ENCODE measurements at regions not wholly inside any gene's neighbourhood (a gene's known extent, or its start where the extent isn't known, plus 50 kb on each side); places are given as distances from the start of the nearest gene placed in this dataset.

- Histone ChIP-seq H3K4me3 (ENCODE audit: low read depth, low read length) (no peak overlapping the region), H3K27me3 (ENCODE audit: insufficient read depth, low read length) (no peaks in the 10 kb centered on the region), H2AFZ (ENCODE audit: low read length, unreplicated experiment) (no peak overlapping the region), H3K4me1 (ENCODE audit: control insufficient read depth, insufficient read depth, low read length, unreplicated experiment) (no peaks in the 10 kb centered on the region), H3K79me2 (ENCODE audit: control insufficient read depth, insufficient read depth, low read length, unreplicated experiment) (no peaks in the 10 kb centered on the region), H3K36me3 (ENCODE audit: insufficient read depth, low read length) (no peaks in the 10 kb centered on the region), H3K27ac (ENCODE audit: low read depth, low read length) (no peak overlapping the region)
These were observed 1000.9 kb downstream of the CDH18 start for GRCh38 chr5:18987101-18987500.

DNA sequence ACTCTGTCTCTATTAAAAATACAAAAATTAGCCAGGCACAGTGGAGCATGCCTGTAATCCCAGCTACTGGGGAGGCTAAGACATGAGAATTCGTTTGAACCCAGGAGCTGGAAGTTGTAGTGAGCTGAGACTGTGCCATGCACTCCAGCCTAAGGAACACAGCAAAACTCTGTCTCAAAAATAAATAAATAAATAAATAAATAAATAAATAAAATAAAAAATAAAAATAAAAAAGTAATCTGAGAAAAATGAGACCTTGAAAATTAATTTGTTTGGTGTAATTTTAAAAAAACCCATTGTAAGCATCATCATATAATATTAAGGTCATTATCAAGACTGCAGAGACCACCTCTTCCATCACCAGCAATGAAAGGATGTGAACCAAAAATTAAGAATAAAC, 997.1 kb downstream of the CDH18 start:
- no peak overlapping the region for H3K4me3 ChIP-seq (ENCODE audit: low read depth, low read length)
- H3K27ac ChIP-seq (ENCODE audit: low read depth, low read length): no peak overlapping the region
- no peaks in the 10 kb centered on the region for H3K4me1 ChIP-seq (ENCODE audit: control insufficient read depth, insufficient read depth, low read length, unreplicated experiment)
- no peaks in the 10 kb centered on the region for H3K36me3 ChIP-seq (ENCODE audit: insufficient read depth, low read length)
- no peaks in the 10 kb centered on the region for H3K79me2 ChIP-seq (ENCODE audit: control insufficient read depth, insufficient read depth, low read length, unreplicated experiment)
- H2AFZ ChIP-seq (ENCODE audit: low read length, unreplicated experiment): no peak overlapping the region
- no peaks in the 10 kb centered on the region for H3K27me3 ChIP-seq (ENCODE audit: insufficient read depth, low read length)

- Histone ChIP-seq H3K79me2 (ENCODE audit: control insufficient read depth, insufficient read depth, low read length, unreplicated experiment) (no peaks in the 10 kb centered on the region), H3K4me1 (ENCODE audit: control insufficient read depth, insufficient read depth, low read length, unreplicated experiment) (no peaks in the 10 kb centered on the region), H3K27ac (ENCODE audit: low read depth, low read length) (no peak overlapping the region), H3K4me3 (ENCODE audit: low read depth, low read length) (no peak overlapping the region), H2AFZ (ENCODE audit: low read length, unreplicated experiment) (no peak overlapping the region), H3K27me3 (ENCODE audit: insufficient read depth, low read length) (no peaks in the 10 kb centered on the region), H3K36me3 (ENCODE audit: insufficient read depth, low read length) (no peaks in the 10 kb centered on the region)
These were observed 995.7 kb downstream of the CDH18 start for GRCh38 chr5:18992264-18992663.

GRCh38 chr5:18999478-18999877, 988.5 kb downstream of the CDH18 start:
- no peak overlapping the region for H2AFZ ChIP-seq (ENCODE audit: low read length, unreplicated experiment)
- no peaks in the 10 kb centered on the region for H3K27me3 ChIP-seq (ENCODE audit: insufficient read depth, low read length)
- no peaks in the 10 kb centered on the region for H3K36me3 ChIP-seq (ENCODE audit: insufficient read depth, low read length)
- H3K4me1 ChIP-seq (ENCODE audit: control insufficient read depth, insufficient read depth, low read length, unreplicated experiment): no peaks in the 10 kb centered on the region
- no peak overlapping the region for H3K27ac ChIP-seq (ENCODE audit: low read depth, low read length)
- H3K79me2 ChIP-seq (ENCODE audit: control insufficient read depth, insufficient read depth, low read length, unreplicated experiment): no peaks in the 10 kb centered on the region
- H3K4me3 ChIP-seq (ENCODE audit: low read depth, low read length): no peak overlapping the region

- Histone ChIP-seq H3K79me2 (ENCODE audit: control insufficient read depth, insufficient read depth, low read length, unreplicated experiment) (no peaks in the 10 kb centered on the region), H2AFZ (ENCODE audit: low read length, unreplicated experiment) (no peak overlapping the region), H3K4me3 (ENCODE audit: low read depth, low read length) (no peak overlapping the region), H3K4me1 (ENCODE audit: control insufficient read depth, insufficient read depth, low read length, unreplicated experiment) (no peaks in the 10 kb centered on the region), H3K27ac (ENCODE audit: low read depth, low read length) (no peak overlapping the region), H3K36me3 (ENCODE audit: insufficient read depth, low read length) (no peaks in the 10 kb centered on the region), H3K27me3 (ENCODE audit: insufficient read depth, low read length) (no peaks in the 10 kb centered on the region)
These were observed 986.9 kb downstream of the CDH18 start for GRCh38 chr5:19001054-19001453.

- H3K4me3 ChIP-seq (ENCODE audit: low read depth, low read length): no peak overlapping the region
- H3K27me3 ChIP-seq (ENCODE audit: insufficient read depth, low read length): no peaks in the 10 kb centered on the region
- H2AFZ ChIP-seq (ENCODE audit: low read length, unreplicated experiment): no peak overlapping the region
- no peaks in the 10 kb centered on the region for H3K36me3 ChIP-seq (ENCODE audit: insufficient read depth, low read length)
- H3K27ac ChIP-seq (ENCODE audit: low read depth, low read length): no peak overlapping the region
- H3K4me1 ChIP-seq (ENCODE audit: control insufficient read depth, insufficient read depth, low read length, unreplicated experiment): no peaks in the 10 kb centered on the region
- H3K79me2 ChIP-seq (ENCODE audit: control insufficient read depth, insufficient read depth, low read length, unreplicated experiment): no peaks in the 10 kb centered on the region
These were observed 986.5 kb downstream of the CDH18 start for GRCh38 chr5:19001539-19001938.

- H3K27ac ChIP-seq (ENCODE audit: low read depth, low read length): no peak overlapping the region
- no peak overlapping the region for H3K4me3 ChIP-seq (ENCODE audit: low read depth, low read length)
- H2AFZ ChIP-seq (ENCODE audit: low read length, unreplicated experiment): no peak overlapping the region
- H3K36me3 ChIP-seq (ENCODE audit: insufficient read depth, low read length): no peaks in the 10 kb centered on the region
- H3K4me1 ChIP-seq (ENCODE audit: control insufficient read depth, insufficient read depth, low read length, unreplicated experiment): no peaks in the 10 kb centered on the region
- no peaks in the 10 kb centered on the region for H3K27me3 ChIP-seq (ENCODE audit: insufficient read depth, low read length)
- no peaks in the 10 kb centered on the region for H3K79me2 ChIP-seq (ENCODE audit: control insufficient read depth, insufficient read depth, low read length, unreplicated experiment)
These were observed 985.9 kb downstream of the CDH18 start for GRCh38 chr5:19002111-19002510.

- Histone ChIP-seq H3K4me1 (ENCODE audit: control insufficient read depth, insufficient read depth, low read length, unreplicated experiment) (no peaks in the 10 kb centered on the region), H3K27me3 (ENCODE audit: insufficient read depth, low read length) (no peaks in the 10 kb centered on the region), H2AFZ (ENCODE audit: low read length, unreplicated experiment) (no peak overlapping the region), H3K79me2 (ENCODE audit: control insufficient read depth, insufficient read depth, low read length, unreplicated experiment) (no peaks in the 10 kb centered on the region), H3K4me3 (ENCODE audit: low read depth, low read length) (no peak overlapping the region), H3K36me3 (ENCODE audit: insufficient read depth, low read length) (no peaks in the 10 kb centered on the region), H3K27ac (ENCODE audit: low read depth, low read length) (no peak overlapping the region)
These were observed 969.2 kb downstream of the CDH18 start for GRCh38 chr5:19018822-19019221.

DNA sequence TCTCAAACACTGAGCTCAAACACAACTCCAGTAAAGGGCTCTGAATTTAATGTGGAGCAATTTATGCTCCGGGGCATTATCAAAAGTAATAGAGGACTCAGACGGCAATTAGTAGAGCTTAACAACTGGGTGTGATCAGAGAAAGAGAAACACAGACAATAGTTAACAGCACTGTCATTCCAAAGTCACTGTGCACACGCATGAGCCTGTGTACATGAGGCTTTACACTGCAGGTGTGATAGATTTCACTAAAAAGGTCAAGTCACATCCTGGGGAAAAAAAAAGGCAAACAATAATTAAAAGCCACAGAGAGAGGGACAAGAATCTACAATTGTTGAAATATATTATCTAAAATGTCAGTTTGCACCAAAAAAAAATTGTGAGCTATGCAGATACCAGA, 956.5 kb downstream of the CDH18 start:
- Histone ChIP-seq H3K36me3 (ENCODE audit: insufficient read depth, low read length) (no peaks in the 10 kb centered on the region), H3K4me3 (ENCODE audit: low read depth, low read length) (no peak overlapping the region), H3K27ac (ENCODE audit: low read depth, low read length) (no peak overlapping the region), H3K4me1 (ENCODE audit: control insufficient read depth, insufficient read depth, low read length, unreplicated experiment) (no peaks in the 10 kb centered on the region), H2AFZ (ENCODE audit: low read length, unreplicated experiment) (no peak overlapping the region), H3K79me2 (ENCODE audit: control insufficient read depth, insufficient read depth, low read length, unreplicated experiment) (no peaks in the 10 kb centered on the region), H3K27me3 (ENCODE audit: insufficient read depth, low read length) (no peaks in the 10 kb centered on the region)

GRCh38 chr5:19035816-19036215, 952.2 kb downstream of the CDH18 start:
- Histone ChIP-seq H3K36me3 (ENCODE audit: insufficient read depth, low read length) (no peaks in the 10 kb centered on the region), H2AFZ (ENCODE audit: low read length, unreplicated experiment) (no peak overlapping the region), H3K4me1 (ENCODE audit: control insufficient read depth, insufficient read depth, low read length, unreplicated experiment) (no peaks in the 10 kb centered on the region), H3K27ac (ENCODE audit: low read depth, low read length) (no peak overlapping the region), H3K27me3 (ENCODE audit: insufficient read depth, low read length) (no peaks in the 10 kb centered on the region), H3K79me2 (ENCODE audit: control insufficient read depth, insufficient read depth, low read length, unreplicated experiment) (no peaks in the 10 kb centered on the region), H3K4me3 (ENCODE audit: low read depth, low read length) (no peak overlapping the region)

DNA sequence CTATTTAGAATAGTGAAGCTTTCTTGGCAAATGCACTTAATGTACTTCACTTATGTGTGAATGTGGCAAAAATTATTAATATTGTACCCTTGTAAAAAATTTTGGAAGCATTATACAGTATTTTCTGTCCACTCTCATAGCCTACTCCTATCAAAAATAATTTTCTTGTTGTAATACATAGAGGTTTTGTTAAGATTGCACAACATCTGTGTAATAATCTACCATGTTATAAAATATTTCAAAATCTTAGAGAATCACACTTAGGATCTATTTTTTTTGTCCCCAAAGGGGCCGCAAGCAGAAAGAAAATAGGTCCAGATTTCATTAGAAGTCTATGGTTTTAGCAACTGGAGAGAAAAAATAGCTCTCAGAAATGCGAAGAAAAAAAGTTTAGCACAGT, 945.9 kb downstream of the CDH18 start:
- no peak overlapping the region for H2AFZ ChIP-seq (ENCODE audit: low read length, unreplicated experiment)

DNA sequence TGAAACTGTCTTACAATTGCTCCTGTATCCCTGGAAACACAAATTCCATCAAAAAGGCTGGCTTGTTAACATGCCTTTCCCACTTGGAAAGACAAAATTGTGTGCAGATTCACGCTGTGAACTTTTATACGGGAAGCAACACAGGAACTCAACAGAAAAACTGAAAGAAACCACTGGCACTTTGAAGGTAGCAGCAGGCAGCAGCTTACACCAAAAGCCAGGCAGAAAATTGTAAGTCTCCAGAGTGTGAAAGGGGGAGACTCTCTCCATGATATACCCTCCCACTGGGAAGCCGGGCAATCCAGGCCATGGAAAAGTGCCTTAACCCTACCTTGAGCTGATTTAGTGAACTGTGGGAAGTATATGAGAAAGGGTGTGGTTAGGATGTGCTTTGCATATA, 943.7 kb downstream of the CDH18 start:
- Histone ChIP-seq H2AFZ (ENCODE audit: low read length, unreplicated experiment) (no peak overlapping the region), H3K27ac (ENCODE audit: low read depth, low read length) (no peak overlapping the region), H3K36me3 (ENCODE audit: insufficient read depth, low read length) (no peaks in the 10 kb centered on the region)

More for the DNA sequence above, 945.9 kb downstream of the CDH18 start:
- H3K27ac ChIP-seq (ENCODE audit: low read depth, low read length): no peak overlapping the region
- H3K27me3 ChIP-seq (ENCODE audit: insufficient read depth, low read length): no peaks in the 10 kb centered on the region
- no peaks in the 10 kb centered on the region for H3K79me2 ChIP-seq (ENCODE audit: control insufficient read depth, insufficient read depth, low read length, unreplicated experiment)
- no peaks in the 10 kb centered on the region for H3K4me1 ChIP-seq (ENCODE audit: control insufficient read depth, insufficient read depth, low read length, unreplicated experiment)
- H3K36me3 ChIP-seq (ENCODE audit: insufficient read depth, low read length): no peaks in the 10 kb centered on the region
- no peak overlapping the region for H3K4me3 ChIP-seq (ENCODE audit: low read depth, low read length)

More for the DNA sequence above, 943.7 kb downstream of the CDH18 start:
- H3K27me3 ChIP-seq (ENCODE audit: insufficient read depth, low read length): no peaks in the 10 kb centered on the region
- H3K79me2 ChIP-seq (ENCODE audit: control insufficient read depth, insufficient read depth, low read length, unreplicated experiment): no peaks in the 10 kb centered on the region
- H3K4me3 ChIP-seq (ENCODE audit: low read depth, low read length): no peak overlapping the region
- no peaks in the 10 kb centered on the region for H3K4me1 ChIP-seq (ENCODE audit: control insufficient read depth, insufficient read depth, low read length, unreplicated experiment)
